ENCODE measurements at regions not wholly inside any gene's neighbourhood (a gene's known extent, or its start where the extent isn't known, plus 50 kb on each side); places are given as distances from the start of the nearest gene placed in this dataset.

DNA sequence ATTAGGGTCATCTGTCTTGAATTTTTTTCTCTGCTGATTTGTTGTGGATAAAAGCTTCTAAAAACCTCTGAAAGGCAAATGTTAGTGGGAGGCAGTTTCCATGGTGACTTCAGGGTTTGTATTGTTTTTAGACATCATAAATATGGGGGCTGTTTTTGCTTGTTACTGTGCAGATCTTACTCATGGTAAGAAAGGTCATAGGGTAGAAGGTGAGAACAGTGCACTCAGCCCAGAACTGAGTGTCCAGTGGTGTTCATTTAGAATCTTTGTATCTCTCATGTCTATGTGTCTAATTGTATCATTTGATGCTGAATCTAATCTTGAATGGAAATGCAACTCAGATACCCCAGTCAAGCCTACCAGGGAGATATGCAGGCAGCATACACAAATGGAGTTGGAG, 609.8 kb downstream of the ZNF674 start (continued):
- TF ChIP-seq ZNF589 (CRISPR knock-in tag; conservative IDR thresholded peaks at IDR 0.05) (no peak), ZNF7 (CRISPR knock-in tag; IDR thresholded peaks at IDR 0.05) (no peak), ZNF747 (CRISPR knock-in tag; IDR thresholded peaks at IDR 0.05; ENCODE audit: borderline replicate concordance) (no peak), TARDBP (CRISPR knock-in tag; IDR thresholded peaks at IDR 0.05) (no peak), KDM4B (CRISPR knock-in tag; IDR thresholded peaks at IDR 0.05) (no peak), MZF1 (CRISPR knock-in tag; IDR thresholded peaks at IDR 0.05; ENCODE audit: borderline replicate concordance) (no peak), SP140L (CRISPR knock-in tag; IDR thresholded peaks at IDR 0.05; ENCODE audit: borderline replicate concordance) (no peak)
- TF ChIP-seq, protein P1, sequence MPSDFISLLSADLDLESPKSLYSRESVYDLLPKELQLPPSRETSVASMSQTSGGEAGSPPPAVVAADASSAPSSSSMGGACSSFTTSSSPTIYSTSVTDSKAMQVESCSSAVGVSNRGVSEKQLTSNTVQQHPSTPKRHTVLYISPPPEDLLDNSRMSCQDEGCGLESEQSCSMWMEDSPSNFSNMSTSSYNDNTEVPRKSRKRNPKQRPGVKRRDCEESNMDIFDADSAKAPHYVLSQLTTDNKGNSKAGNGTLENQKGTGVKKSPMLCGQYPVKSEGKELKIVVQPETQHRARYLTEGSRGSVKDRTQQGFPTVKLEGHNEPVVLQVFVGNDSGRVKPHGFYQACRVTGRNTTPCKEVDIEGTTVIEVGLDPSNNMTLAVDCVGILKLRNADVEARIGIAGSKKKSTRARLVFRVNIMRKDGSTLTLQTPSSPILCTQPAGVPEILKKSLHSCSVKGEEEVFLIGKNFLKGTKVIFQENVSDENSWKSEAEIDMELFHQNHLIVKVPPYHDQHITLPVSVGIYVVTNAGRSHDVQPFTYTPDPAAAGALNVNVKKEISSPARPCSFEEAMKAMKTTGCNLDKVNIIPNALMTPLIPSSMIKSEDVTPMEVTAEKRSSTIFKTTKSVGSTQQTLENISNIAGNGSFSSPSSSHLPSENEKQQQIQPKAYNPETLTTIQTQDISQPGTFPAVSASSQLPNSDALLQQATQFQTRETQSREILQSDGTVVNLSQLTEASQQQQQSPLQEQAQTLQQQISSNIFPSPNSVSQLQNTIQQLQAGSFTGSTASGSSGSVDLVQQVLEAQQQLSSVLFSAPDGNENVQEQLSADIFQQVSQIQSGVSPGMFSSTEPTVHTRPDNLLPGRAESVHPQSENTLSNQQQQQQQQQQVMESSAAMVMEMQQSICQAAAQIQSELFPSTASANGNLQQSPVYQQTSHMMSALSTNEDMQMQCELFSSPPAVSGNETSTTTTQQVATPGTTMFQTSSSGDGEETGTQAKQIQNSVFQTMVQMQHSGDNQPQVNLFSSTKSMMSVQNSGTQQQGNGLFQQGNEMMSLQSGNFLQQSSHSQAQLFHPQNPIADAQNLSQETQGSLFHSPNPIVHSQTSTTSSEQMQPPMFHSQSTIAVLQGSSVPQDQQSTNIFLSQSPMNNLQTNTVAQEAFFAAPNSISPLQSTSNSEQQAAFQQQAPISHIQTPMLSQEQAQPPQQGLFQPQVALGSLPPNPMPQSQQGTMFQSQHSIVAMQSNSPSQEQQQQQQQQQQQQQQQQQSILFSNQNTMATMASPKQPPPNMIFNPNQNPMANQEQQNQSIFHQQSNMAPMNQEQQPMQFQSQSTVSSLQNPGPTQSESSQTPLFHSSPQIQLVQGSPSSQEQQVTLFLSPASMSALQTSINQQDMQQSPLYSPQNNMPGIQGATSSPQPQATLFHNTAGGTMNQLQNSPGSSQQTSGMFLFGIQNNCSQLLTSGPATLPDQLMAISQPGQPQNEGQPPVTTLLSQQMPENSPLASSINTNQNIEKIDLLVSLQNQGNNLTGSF (CRISPR knock-in tag; IDR thresholded peaks at IDR 0.05) = no peak
- TF ChIP-seq, protein P2, sequence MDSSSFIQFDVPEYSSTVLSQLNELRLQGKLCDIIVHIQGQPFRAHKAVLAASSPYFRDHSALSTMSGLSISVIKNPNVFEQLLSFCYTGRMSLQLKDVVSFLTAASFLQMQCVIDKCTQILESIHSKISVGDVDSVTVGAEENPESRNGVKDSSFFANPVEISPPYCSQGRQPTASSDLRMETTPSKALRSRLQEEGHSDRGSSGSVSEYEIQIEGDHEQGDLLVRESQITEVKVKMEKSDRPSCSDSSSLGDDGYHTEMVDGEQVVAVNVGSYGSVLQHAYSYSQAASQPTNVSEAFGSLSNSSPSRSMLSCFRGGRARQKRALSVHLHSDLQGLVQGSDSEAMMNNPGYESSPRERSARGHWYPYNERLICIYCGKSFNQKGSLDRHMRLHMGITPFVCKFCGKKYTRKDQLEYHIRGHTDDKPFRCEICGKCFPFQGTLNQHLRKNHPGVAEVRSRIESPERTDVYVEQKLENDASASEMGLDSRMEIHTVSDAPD (CRISPR knock-in tag; IDR thresholded peaks at IDR 0.05) = no peak
- TF ChIP-seq, protein P3, sequence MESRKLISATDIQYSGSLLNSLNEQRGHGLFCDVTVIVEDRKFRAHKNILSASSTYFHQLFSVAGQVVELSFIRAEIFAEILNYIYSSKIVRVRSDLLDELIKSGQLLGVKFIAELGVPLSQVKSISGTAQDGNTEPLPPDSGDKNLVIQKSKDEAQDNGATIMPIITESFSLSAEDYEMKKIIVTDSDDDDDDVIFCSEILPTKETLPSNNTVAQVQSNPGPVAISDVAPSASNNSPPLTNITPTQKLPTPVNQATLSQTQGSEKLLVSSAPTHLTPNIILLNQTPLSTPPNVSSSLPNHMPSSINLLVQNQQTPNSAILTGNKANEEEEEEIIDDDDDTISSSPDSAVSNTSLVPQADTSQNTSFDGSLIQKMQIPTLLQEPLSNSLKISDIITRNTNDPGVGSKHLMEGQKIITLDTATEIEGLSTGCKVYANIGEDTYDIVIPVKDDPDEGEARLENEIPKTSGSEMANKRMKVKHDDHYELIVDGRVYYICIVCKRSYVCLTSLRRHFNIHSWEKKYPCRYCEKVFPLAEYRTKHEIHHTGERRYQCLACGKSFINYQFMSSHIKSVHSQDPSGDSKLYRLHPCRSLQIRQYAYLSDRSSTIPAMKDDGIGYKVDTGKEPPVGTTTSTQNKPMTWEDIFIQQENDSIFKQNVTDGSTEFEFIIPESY (CRISPR knock-in tag; IDR thresholded peaks at IDR 0.05) = no peak
